ENCODE measurements at regions not wholly inside any gene's neighbourhood (a gene's known extent, or its start where the extent isn't known, plus 50 kb on each side); places are given as distances from the start of the nearest gene placed in this dataset.

DNA sequence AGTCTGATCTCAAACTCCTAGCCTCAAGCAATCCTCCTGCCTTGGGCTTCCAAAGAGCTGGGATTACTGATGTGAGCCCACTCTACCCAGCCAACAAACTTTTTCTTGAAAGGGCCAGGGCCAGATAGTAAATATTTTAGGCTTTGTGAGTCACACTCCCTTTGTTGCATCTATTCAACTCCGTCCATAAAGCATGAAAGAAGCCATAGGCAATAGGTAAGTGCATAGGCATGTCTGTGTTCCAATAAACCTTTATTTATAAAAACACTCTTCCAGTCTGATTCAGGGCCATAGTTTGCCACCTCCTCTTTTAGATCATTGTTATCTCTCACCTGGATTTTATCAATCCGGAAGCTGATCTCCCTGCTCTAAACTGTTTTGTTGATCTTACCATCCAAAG lies 105.6 kb upstream of the BMPER start:
- no peak for TF ChIP-seq EZH2 (IDR thresholded peaks at IDR 0.05; ENCODE audit: borderline replicate concordance, insufficient read depth, low read depth, low read length, poor library complexity, severe bottlenecking)
- TF ChIP-seq, protein P1, sequence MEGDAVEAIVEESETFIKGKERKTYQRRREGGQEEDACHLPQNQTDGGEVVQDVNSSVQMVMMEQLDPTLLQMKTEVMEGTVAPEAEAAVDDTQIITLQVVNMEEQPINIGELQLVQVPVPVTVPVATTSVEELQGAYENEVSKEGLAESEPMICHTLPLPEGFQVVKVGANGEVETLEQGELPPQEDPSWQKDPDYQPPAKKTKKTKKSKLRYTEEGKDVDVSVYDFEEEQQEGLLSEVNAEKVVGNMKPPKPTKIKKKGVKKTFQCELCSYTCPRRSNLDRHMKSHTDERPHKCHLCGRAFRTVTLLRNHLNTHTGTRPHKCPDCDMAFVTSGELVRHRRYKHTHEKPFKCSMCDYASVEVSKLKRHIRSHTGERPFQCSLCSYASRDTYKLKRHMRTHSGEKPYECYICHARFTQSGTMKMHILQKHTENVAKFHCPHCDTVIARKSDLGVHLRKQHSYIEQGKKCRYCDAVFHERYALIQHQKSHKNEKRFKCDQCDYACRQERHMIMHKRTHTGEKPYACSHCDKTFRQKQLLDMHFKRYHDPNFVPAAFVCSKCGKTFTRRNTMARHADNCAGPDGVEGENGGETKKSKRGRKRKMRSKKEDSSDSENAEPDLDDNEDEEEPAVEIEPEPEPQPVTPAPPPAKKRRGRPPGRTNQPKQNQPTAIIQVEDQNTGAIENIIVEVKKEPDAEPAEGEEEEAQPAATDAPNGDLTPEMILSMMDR (IDR thresholded peaks at IDR 0.05): no peak
